ENCODE measurements at regions not wholly inside any gene's neighbourhood (a gene's known extent, or its start where the extent isn't known, plus 50 kb on each side); places are given as distances from the start of the nearest gene placed in this dataset.

- DNase-seq (ENCODE audit: low spot score), result no peak
- POLR2A ChIA-PET, result no interaction called here
- H3K9me2 ChIP-seq (ENCODE audit: insufficient read depth, low read length), result no peaks in the 10 kb centered on the region
- H3K27ac ChIP-seq (ENCODE audit: low read depth, low read length, poor library complexity, severe bottlenecking), result no peak overlapping the region
- intact Hi-C loops (cut with micrococcal nuclease; ENCODE audit: unreplicated experiment), result no loop called here
- no peaks in the 10 kb centered on the region for H4K20me1 ChIP-seq (ENCODE audit: insufficient read depth, low read length)
- H2AFZ ChIP-seq (ENCODE audit: low read length), result no peak overlapping the region
- no peak for TF ChIP-seq EZH2phosphoT487 (IDR thresholded peaks at IDR 0.05; ENCODE audit: borderline replicate concordance, low read depth, low read length)
- TF ChIP-seq CTCF (conservative IDR thresholded peaks at IDR 0.05; ENCODE audit: low read length), result 0 out of 2 replicates have a peak, but pooled peaks have one; percentile 17
- BruUV-seq (replicated peaks), result no TSS peak
- no peaks in the 10 kb centered on the region for H3K9me3 ChIP-seq (ENCODE audit: low read length)
- no peaks in the 10 kb centered on the region for H3K36me3 ChIP-seq (ENCODE audit: insufficient read depth, low read length)
- CTCF ChIA-PET (ENCODE audit: unreplicated experiment), result no interaction called here
- no peaks in the 10 kb centered on the region for H3K79me2 ChIP-seq (ENCODE audit: insufficient read depth, low read depth, low read length)
- no peak overlapping the region for H3K4me2 ChIP-seq (ENCODE audit: low read length)
- H3K4me3 ChIP-seq (ENCODE audit: low read depth, low read length, poor library complexity, severe bottlenecking), result no peak overlapping the region
- no peaks in the 10 kb centered on the region for H3K4me1 ChIP-seq (ENCODE audit: insufficient read depth, low read length, poor library complexity, severe bottlenecking)
These were observed 519.1 kb upstream of the SEL1L start for GRCh38 chr14:82052778-82053177.

GRCh38 chr14:82055515-82056115 is 522.0 kb upstream of the SEL1L start:
- no peaks in the 10 kb centered on the region for H3K79me2 ChIP-seq (ENCODE audit: insufficient read depth, low read depth, low read length)
- no peaks in the 10 kb centered on the region for H3K4me1 ChIP-seq (ENCODE audit: insufficient read depth, low read length, poor library complexity, severe bottlenecking)
- POLR2A ChIA-PET, result interaction anchor here (0.9 to 1.4 kb wide), 3 partner anchors 12 to 330 kb away, joined by 3 to 6 read pairs (median 4); no protein-coding TSS in a partner anchor
- no TSS peak for BruUV-seq (replicated peaks)
- no peak for TF ChIP-seq EZH2phosphoT487 (IDR thresholded peaks at IDR 0.05; ENCODE audit: borderline replicate concordance, low read depth, low read length)
- TF ChIP-seq CTCF (conservative IDR thresholded peaks at IDR 0.05; ENCODE audit: low read length), result no peak
- H3K9me3 ChIP-seq (ENCODE audit: low read length), result no peaks in the 10 kb centered on the region
- no peak overlapping the region for H3K4me3 ChIP-seq (ENCODE audit: low read depth, low read length, poor library complexity, severe bottlenecking)
- CTCF ChIA-PET (ENCODE audit: unreplicated experiment), result no interaction called here
- DNase-seq (ENCODE audit: low spot score), result no peak
- no peaks in the 10 kb centered on the region for H3K9me2 ChIP-seq (ENCODE audit: insufficient read depth, low read length)
- H4K20me1 ChIP-seq (ENCODE audit: insufficient read depth, low read length), result no peaks in the 10 kb centered on the region
- no peak overlapping the region for H2AFZ ChIP-seq (ENCODE audit: low read length)
- no peaks in the 10 kb centered on the region for H3K36me3 ChIP-seq (ENCODE audit: insufficient read depth, low read length)
- no peak overlapping the region for H3K4me2 ChIP-seq (ENCODE audit: low read length)
- H3K27ac ChIP-seq (ENCODE audit: low read depth, low read length, poor library complexity, severe bottlenecking), result no peak overlapping the region
- intact Hi-C loops (cut with micrococcal nuclease; ENCODE audit: unreplicated experiment), result no loop called here

- intact Hi-C loops (cut with micrococcal nuclease; ENCODE audit: unreplicated experiment), result no loop called here
- ChIA-PET POLR2A (no interaction called here), CTCF (ENCODE audit: unreplicated experiment) (no interaction called here)
- H3K9me2 ChIP-seq (ENCODE audit: insufficient read depth, low read length), result no peaks in the 10 kb centered on the region
- H3K4me2 ChIP-seq (ENCODE audit: low read length), result no peak overlapping the region
- no peak overlapping the region for H3K4me3 ChIP-seq (ENCODE audit: low read depth, low read length, poor library complexity, severe bottlenecking)
- H2AFZ ChIP-seq (ENCODE audit: low read length), result no peak overlapping the region
- DNase-seq (ENCODE audit: low spot score), result no peak
- H3K27ac ChIP-seq (ENCODE audit: low read depth, low read length, poor library complexity, severe bottlenecking), result no peak overlapping the region
- H4K20me1 ChIP-seq (ENCODE audit: insufficient read depth, low read length), result no peaks in the 10 kb centered on the region
- TF ChIP-seq CTCF (conservative IDR thresholded peaks at IDR 0.05; ENCODE audit: low read length) (no peak), EZH2phosphoT487 (IDR thresholded peaks at IDR 0.05; ENCODE audit: borderline replicate concordance, low read depth, low read length) (no peak)
- no TSS peak for BruUV-seq (replicated peaks)
- H3K36me3 ChIP-seq (ENCODE audit: insufficient read depth, low read length), result no peaks in the 10 kb centered on the region
- H3K79me2 ChIP-seq (ENCODE audit: insufficient read depth, low read depth, low read length), result no peaks in the 10 kb centered on the region
- H3K4me1 ChIP-seq (ENCODE audit: insufficient read depth, low read length, poor library complexity, severe bottlenecking), result no peaks in the 10 kb centered on the region
- H3K9me3 ChIP-seq (ENCODE audit: low read length), result no peaks in the 10 kb centered on the region
These were observed 526.6 kb upstream of the SEL1L start for GRCh38 chr14:82060219-82060618.

All from OCI-LY7 (cell line).